Adrenal gland (tissue), 9 donors: ENCODE measurements at regions not wholly inside any gene's neighbourhood (a gene's known extent, or its start where the extent isn't known, plus 50 kb on each side); places are given as distances from the start of the nearest gene placed in this dataset.
A peak's percentile ranks its signal among the peaks of the same experiment; 100 is the strongest.

ENCODE experiments used
- DNase-seq, 7 donors: peaks; one replicate each; pipeline ENCODE4 v3.0.0-alpha.2; 2019 to 2020
- H3K27ac ChIP-seq, 5 donors: fragments of 200-600 bp; sonication (generic) in 4 of 5; 1 replicate in 3 of 5; 2 replicates in 2 of 5; pipeline versions ENCODE4 v1.5.1 to v1.8.0; 2016 to 2020; ENCODE audit warnings: mild to moderate bottlenecking in 1 of 5
- H3K27me3 ChIP-seq: fragments of 200-600 bp; 2 replicates; pipeline ENCODE4 v1.8.0; 2021
- H3K36me3 ChIP-seq, 2 donors: fragments of 200-600 bp; replicated peaks in 1 of 2; 1 replicate in 1 of 2; 2 replicates in 1 of 2; pipeline versions ENCODE4 v1.5.1 to v1.8.0; 2018 to 2022
- H3K4me1 ChIP-seq, 2 donors: fragments of 200-600 bp; replicated peaks in 1 of 2; 1 replicate in 1 of 2; 2 replicates in 1 of 2; pipeline versions ENCODE4 v1.5.1 to v1.8.0; 2018 to 2021
- H3K4me3 ChIP-seq, 4 donors: fragments of 200-600 bp; sonication (generic) in 3 of 4; one replicate each; pipeline ENCODE4 v1.5.1; 2016 to 2018
- H3K9me3 ChIP-seq, 3 donors: fragments of 200-600 bp; sonication (generic) in 1 of 3; replicated peaks in 1 of 3; 1 replicate in 2 of 3; 2 replicates in 1 of 3; pipeline versions ENCODE4 v1.5.1 to v1.8.0; 2016 to 2021
- CTCF ChIP-seq, 6 experiments: fragments of 450-650 bp in 4 of 6; fragments of 200-600 bp in 2 of 6; sonication (generic) in 1 of 6; IDR thresholded peaks; 1 replicate in 5 of 6; 2 replicates in 1 of 6; pipeline versions ENCODE4 v1.5.1 to v1.8.0; 2016 to 2021; ENCODE audit warnings: antibody characterized with exemption in 6 of 6, mild to moderate bottlenecking in 2 of 6, moderate library complexity in 1 of 6
- POLR2A ChIP-seq, 2 donors: fragments of 450-650 bp; IDR thresholded peaks; one replicate each; pipeline ENCODE4 v1.6.1; 2017; ENCODE audit warnings: antibody characterized with exemption in 2 of 2, mild to moderate bottlenecking in 2 of 2, moderate library complexity in 1 of 2
- WGBS, 4 donors: extraction: QIAGEN DNeasy Blood & Tissue Kit in 2 of 4; methylation state at CpG; one replicate each; pipeline versions ENCODE4 v1.1.5 to v1.1.7; 2013 to 2017; 5-methylcytosine and 5-hydroxymethylcytosine counted together
- intact Hi-C, 2 donors: fragments of 100-400 bp; cut with DNase I; formaldehyde crosslinking; loops; one replicate each; pipeline versions ENCODE4 v1.14.1 to v1.15.0; 2022 to 2023
- donor health status: healthy with polysubstance abuse.
- donor health status: Bipolar disorder and iron deficiency.
- donor health status: DM: yes; HTN: yes; CAD: no.
- donor health status: DM: no; HTN: no; CAD: no.
- donor health status: DM: no; HTN: no; CAD: no.

- no peak overlapping the region for H3K27ac ChIP-seq
- no peaks in the 10 kb centered on the region for H3K36me3 ChIP-seq
- H3K9me3 ChIP-seq: no peaks in the 10 kb centered on the region
- peak in 1 of 7 donors; percentile 4 for DNase-seq
- no peak overlapping the region for H3K4me3 ChIP-seq
- H3K27me3 ChIP-seq: no peaks in the 10 kb centered on the region
- no peaks in the 10 kb centered on the region for H3K4me1 ChIP-seq
- intact Hi-C loops: no loop called here
- TF ChIP-seq POLR2A (IDR thresholded peaks at IDR 0.05): no peak
- 24 to 46% (median 30%) methylated on average over 4 of the region's 4 CpGs for WGBS, 4 donors
Observed at GRCh38 chr17:74037320-74037719, 166.2 kb upstream of the RPL38 start.

- intact Hi-C loops: loop anchor here in 1 of 2 donors (5.0 kb wide), 1 partner anchor 528 kb away; no protein-coding TSS in a partner anchor
- no peak for TF ChIP-seq POLR2A (IDR thresholded peaks at IDR 0.05)
Observed at GRCh38 chr17:74040291-74040690, 163.2 kb upstream of the RPL38 start.

GRCh38 chr17:74040729-74041128, 162.7 kb upstream of the RPL38 start:
- Histone ChIP-seq H3K36me3 (no peaks in the 10 kb centered on the region), H3K9me3 (no peaks in the 10 kb centered on the region), H3K4me3 (no peak overlapping the region), H3K27ac (no peak overlapping the region), H3K4me1 (no peaks in the 10 kb centered on the region), H3K27me3 (no peaks in the 10 kb centered on the region)
- WGBS, 4 donors: 85 to 90% (median 88%) methylated on average over 9 to 12 of the region's 12 CpGs
- TF ChIP-seq POLR2A (IDR thresholded peaks at IDR 0.05) (no peak), CTCF (IDR thresholded peaks at IDR 0.05) (no peak)
- intact Hi-C loops: loop anchor here in 1 of 2 donors (5.0 kb wide), 1 partner anchor 528 kb away; no protein-coding TSS in a partner anchor
- DNase-seq: no peak

More at GRCh38 chr17:74040291-74040690, 163.2 kb upstream of the RPL38 start:
- Histone ChIP-seq H3K36me3 (no peaks in the 10 kb centered on the region), H3K27ac (no peak overlapping the region), H3K9me3 (no peaks in the 10 kb centered on the region), H3K27me3 (no peaks in the 10 kb centered on the region), H3K4me3 (no peak overlapping the region), H3K4me1 (no peaks in the 10 kb centered on the region)
- 87 to 95% (median 90%) methylated on average over 6 to 9 of the region's 9 CpGs for WGBS, 4 donors
- DNase-seq: no peak

GRCh38 chr17:74041869-74042640, 161.4 kb upstream of the RPL38 start:
- Histone ChIP-seq H3K9me3 (no peaks in the 10 kb centered on the region), H3K36me3 (no peaks in the 10 kb centered on the region), H3K27me3 (no peaks in the 10 kb centered on the region), H3K4me1 (no peaks in the 10 kb centered on the region), H3K4me3 (no peak overlapping the region), H3K27ac (no peak overlapping the region)
- WGBS, 4 donors: 88 to 91% (median 89%) methylated on average over 14 of the region's 14 CpGs
- no peak for DNase-seq
- TF ChIP-seq CTCF (IDR thresholded peaks at IDR 0.05) (no peak), POLR2A (IDR thresholded peaks at IDR 0.05) (no peak)
- intact Hi-C loops: loop anchor here in 1 of 2 donors (5.0 kb wide), 1 partner anchor 530 kb away; no protein-coding TSS in a partner anchor

GRCh38 chr17:74042744-74043486, 160.6 kb upstream of the RPL38 start:
- no peaks in the 10 kb centered on the region for H3K9me3 ChIP-seq
- H3K4me1 ChIP-seq: no peaks in the 10 kb centered on the region
- no peak for TF ChIP-seq POLR2A (IDR thresholded peaks at IDR 0.05)
- no peak for TF ChIP-seq CTCF (IDR thresholded peaks at IDR 0.05)
- 52 to 65% (median 62%) methylated on average over 8 of the region's 8 CpGs for WGBS, 4 donors
- no peak overlapping the region for H3K27ac ChIP-seq
- H3K27me3 ChIP-seq: no peaks in the 10 kb centered on the region
- no peak overlapping the region for H3K4me3 ChIP-seq
- H3K36me3 ChIP-seq: no peaks in the 10 kb centered on the region
- intact Hi-C loops: loop anchor here in 1 of 2 donors (5.0 kb wide), 1 partner anchor 531 kb away; no protein-coding TSS in a partner anchor
- DNase-seq: peak; percentile 67 to 90 (median 81)
